CD4-positive, alpha-beta T cell (primary cell): ENCODE measurements at regions not wholly inside any gene's neighbourhood (a gene's known extent, or its start where the extent isn't known, plus 50 kb on each side); places are given as distances from the start of the nearest gene placed in this dataset.

Source experiments
- ATAC-seq: fragments of 200-7000 bp; cut with Tn5 transposase; one replicate; pipeline ENCODE4 v1.10.0; 2022; ENCODE audit warnings: mild to moderate bottlenecking; ENCODE audit not compliant: poor library complexity
- CTCF ChIA-PET: fragments of 350-600 bp; sonication (Branson Sonifier 250); formaldehyde crosslinking; loops from one replicate; lab custom pipeline; 2021; ENCODE audit warnings: antibody characterized with exemption, inconsistent platforms; lab: Charles Lee
- POLR2A ChIA-PET: fragments of 350-600 bp; sonication (Branson Sonifier 250); formaldehyde crosslinking; loops from one replicate; lab custom pipeline; 2021; ENCODE audit warnings: antibody characterized with exemption, inconsistent platforms; lab: Charles Lee
- DNase-seq, 14 experiments: peaks; one replicate each; pipeline ENCODE4 v3.0.0-alpha.2; 2013 to 2020; ENCODE audit warnings: mixed read lengths in 2 of 14
- H3K27ac ChIP-seq, 2 donors: one replicate each; pipeline versions ENCODE4 v1.5.1 to v1.7.0; 2013; ENCODE audit warnings: low read length in 2 of 2, low read depth in 1 of 2, mild to moderate bottlenecking in 1 of 2
- H3K27me3 ChIP-seq, 2 experiments: 1 replicate in 1 of 2; 2 replicates in 1 of 2; pipeline versions ENCODE4 v1.6.1 to v1.7.0; 2013; ENCODE audit warnings: low read length in 2 of 2, control low read depth in 1 of 2, mild to moderate bottlenecking in 1 of 2, moderate library complexity in 1 of 2; ENCODE audit not compliant: insufficient read depth in 2 of 2, control insufficient read depth in 1 of 2
- H3K36me3 ChIP-seq: one replicate; pipeline ENCODE4 v1.6.1; 2013; ENCODE audit warnings: low read length, control low read depth; ENCODE audit not compliant: insufficient read depth
- H3K4me1 ChIP-seq: one replicate; pipeline ENCODE4 v1.6.1; 2013; ENCODE audit warnings: low read length, control low read depth; ENCODE audit not compliant: insufficient read depth
- H3K4me3 ChIP-seq: one replicate; pipeline ENCODE4 v1.5.1; 2013; ENCODE audit warnings: mild to moderate bottlenecking, low read length, moderate library complexity
- H3K9me3 ChIP-seq, 2 experiments: 1 replicate in 1 of 2; 2 replicates in 1 of 2; pipeline versions ENCODE4 v1.6.1 to v1.7.0; 2013; ENCODE audit warnings: low read length in 2 of 2, mild to moderate bottlenecking in 2 of 2, control low read depth in 1 of 2, moderate library complexity in 1 of 2; ENCODE audit not compliant: control insufficient read depth in 1 of 2, insufficient read depth in 1 of 2
- H3K27ac Mint-ChIP-seq: one replicate; pipeline ENCODE4 v1.8.0; 2020; ENCODE audit warnings: mixed read lengths
- H3K27me3 Mint-ChIP-seq: one replicate; pipeline ENCODE4 v1.8.0; 2021; ENCODE audit warnings: mixed read lengths
- H3K36me3 Mint-ChIP-seq: one replicate; pipeline ENCODE4 v1.8.0; 2021; ENCODE audit warnings: low read depth, mixed read lengths
- H3K4me1 Mint-ChIP-seq: one replicate; pipeline ENCODE4 v1.8.0; 2021; ENCODE audit warnings: low read depth, mixed read lengths
- H3K4me3 Mint-ChIP-seq: one replicate; pipeline ENCODE4 v1.8.0; 2020; ENCODE audit warnings: mild to moderate bottlenecking, mixed read lengths
- H3K9me3 Mint-ChIP-seq: one replicate; pipeline ENCODE4 v1.8.0; 2020; ENCODE audit warnings: mixed read lengths
- CTCF ChIP-seq: fragments of 200-600 bp; IDR thresholded peaks from one replicate; pipeline ENCODE4 v1.8.0; 2022; ENCODE audit warnings: antibody characterized with exemption, mild to moderate bottlenecking
- intact Hi-C, 2 experiments: fragments of 100-400 bp; cut with DNase I in 1 of 2; cut with micrococcal nuclease in 1 of 2; formaldehyde crosslinking; loops; one replicate each; pipeline versions ENCODE4 v1.15.1 to v1.9.0; 2023 to 2025; cut with DNase I, micrococcal nuclease

- no peak for TF ChIP-seq CTCF
- Histone ChIP-seq H3K27me3 (peaks cover 0 to 2% of the 10 kb centered on the region in 2 experiments), H3K27ac (no peak overlapping the region), H3K9me3 (peaks cover 0 to 6% of the 10 kb centered on the region in 2 experiments), H3K4me1 (no peaks in the 10 kb centered on the region), H3K36me3 (no peaks in the 10 kb centered on the region), H3K4me3 (no peak overlapping the region)
- no peak overlapping the region for H3K27ac Mint-ChIP-seq
- intact Hi-C loops: no loop called here
- no peak overlapping the region for H3K4me3 Mint-ChIP-seq
- POLR2A ChIA-PET: no interaction called here
- peaks cover 12% of the 10 kb centered on the region for H3K27me3 Mint-ChIP-seq
- DNase-seq (no peak), ATAC-seq (no peak)
- no peaks in the 10 kb centered on the region for H3K9me3 Mint-ChIP-seq
- H3K36me3 Mint-ChIP-seq: no peaks in the 10 kb centered on the region
- H3K4me1 Mint-ChIP-seq: no peaks in the 10 kb centered on the region
- CTCF ChIA-PET: no interaction called here
Measured at GRCh38 chr16:86774931-86775330, 196.6 kb downstream of the FOXL1 start.

- ChIA-PET CTCF (no interaction called here), POLR2A (no interaction called here)
- DNase-seq (no peak), ATAC-seq (no peak)
- H3K4me1 Mint-ChIP-seq: no peaks in the 10 kb centered on the region
- peaks cover 10% of the 10 kb centered on the region for H3K27me3 Mint-ChIP-seq
- H3K4me1 ChIP-seq: no peaks in the 10 kb centered on the region
- H3K27ac ChIP-seq: no peak overlapping the region
- H3K36me3 ChIP-seq: no peaks in the 10 kb centered on the region
- peaks cover 0 to 6% of the 10 kb centered on the region in 2 experiments for H3K9me3 ChIP-seq
- H3K36me3 Mint-ChIP-seq: no peaks in the 10 kb centered on the region
- intact Hi-C loops: no loop called here
- no peaks in the 10 kb centered on the region for H3K9me3 Mint-ChIP-seq
- peaks cover 0 to 2% of the 10 kb centered on the region in 2 experiments for H3K27me3 ChIP-seq
- H3K4me3 ChIP-seq: no peak overlapping the region
- H3K4me3 Mint-ChIP-seq: no peak overlapping the region
- no peak overlapping the region for H3K27ac Mint-ChIP-seq
- TF ChIP-seq CTCF: no peak
Measured at GRCh38 chr16:86775511-86775921, 197.2 kb downstream of the FOXL1 start.

- H3K27ac Mint-ChIP-seq: no peak overlapping the region
- DNase-seq: no peak
- CTCF ChIA-PET: no interaction called here
- H3K4me3 Mint-ChIP-seq: no peak overlapping the region
- TF ChIP-seq CTCF: no peak
- POLR2A ChIA-PET: no interaction called here
- Histone ChIP-seq H3K4me1 (no peaks in the 10 kb centered on the region), H3K36me3 (no peaks in the 10 kb centered on the region), H3K27ac (no peak overlapping the region), H3K27me3 (peaks cover 0 to 2% of the 10 kb centered on the region in 2 experiments), H3K4me3 (no peak overlapping the region), H3K9me3 (peaks cover 0 to 6% of the 10 kb centered on the region in 2 experiments)
- no peaks in the 10 kb centered on the region for H3K9me3 Mint-ChIP-seq
- no peaks in the 10 kb centered on the region for H3K4me1 Mint-ChIP-seq
- peaks cover 13% of the 10 kb centered on the region for H3K27me3 Mint-ChIP-seq
- intact Hi-C loops: no loop called here
- no peak for ATAC-seq
- no peaks in the 10 kb centered on the region for H3K36me3 Mint-ChIP-seq
Measured at GRCh38 chr16:86777381-86777946, 199.1 kb downstream of the FOXL1 start.
